ENCODE measurements at regions not wholly inside any gene's neighbourhood (a gene's known extent, or its start where the extent isn't known, plus 50 kb on each side); places are given as distances from the start of the nearest gene placed in this dataset.

DNA sequence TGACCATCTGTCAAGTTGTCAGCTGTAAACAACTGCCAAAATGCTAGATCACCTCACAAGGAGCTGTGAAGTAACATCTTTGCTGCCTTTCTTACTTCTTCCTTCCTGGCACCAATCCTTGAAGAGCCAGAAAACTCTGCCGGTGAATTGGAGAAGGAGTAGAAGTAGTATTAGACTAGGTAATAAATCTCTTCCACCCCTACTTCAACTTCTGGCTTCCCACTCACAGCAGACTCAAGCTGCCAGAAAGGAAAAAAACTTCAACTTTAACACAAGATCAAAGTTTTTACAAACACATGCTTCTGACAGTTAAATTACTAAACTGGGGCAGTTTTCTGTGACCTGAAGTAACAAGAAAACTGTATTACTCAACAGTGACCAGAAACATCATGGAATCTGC, 164.7 kb upstream of the SLC7A11 start:
- CTCF ChIA-PET: no interaction called here

DNA sequence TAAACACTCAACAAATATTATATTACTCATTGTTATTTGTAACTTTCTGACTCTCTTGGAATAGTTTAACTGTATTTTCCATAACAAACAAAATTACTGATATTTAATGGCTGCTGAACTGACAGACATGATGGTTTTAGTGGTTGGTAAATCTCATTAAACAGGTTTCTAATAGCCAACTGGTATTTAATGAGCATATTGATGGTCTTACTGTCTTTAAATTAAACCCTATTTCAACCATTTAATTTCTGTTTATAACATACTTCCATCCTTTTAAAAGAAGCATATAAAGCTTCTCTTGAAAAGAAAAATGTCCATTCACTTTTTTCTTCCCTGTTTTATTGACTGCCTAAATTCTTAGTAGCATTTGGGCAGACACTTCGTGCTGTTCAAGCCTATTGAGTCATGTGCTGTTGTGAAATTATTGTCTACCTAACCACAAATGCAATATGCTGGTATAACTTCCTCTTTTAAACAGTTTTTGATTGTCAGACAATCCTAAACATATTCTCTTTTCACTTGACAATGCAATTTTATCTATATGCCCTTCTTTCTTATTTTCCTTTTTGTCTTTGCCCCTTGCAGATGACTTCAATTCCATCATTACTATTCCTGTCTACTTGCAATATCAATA, 163.9 kb upstream of the SLC7A11 start:
- Mint-ChIP-seq H3K27me3 (ENCODE audit: unreplicated experiment) (no peaks in the 10 kb centered on the region), H3K27ac (ENCODE audit: unreplicated experiment) (peak overlapping the region; percentile 68), H3K36me3 (ENCODE audit: insufficient read depth, unreplicated experiment) (no peaks in the 10 kb centered on the region), H3K9me3 (ENCODE audit: low read depth, unreplicated experiment) (no peaks in the 10 kb centered on the region), H3K4me3 (ENCODE audit: low read depth, unreplicated experiment) (no peak overlapping the region), H3K4me1 (ENCODE audit: low read depth, unreplicated experiment) (peaks cover 21% of the 10 kb centered on the region)
- no TSS peak for BruUV-seq (replicated peaks)
- DNase-seq: no peak
- CTCF ChIA-PET: interaction anchor here (0.6 to 1.5 kb wide), 3 partner anchors 11 to 190 kb away, joined by 3 to 5 read pairs (median 4); no protein-coding TSS in a partner anchor
- intact Hi-C loops (cut with micrococcal nuclease; ENCODE audit: unreplicated experiment): loop anchor here (5.0 kb wide), 2 partner anchors 59 to 169 kb away; no protein-coding TSS in a partner anchor
- TF ChIP-seq, protein P1, sequence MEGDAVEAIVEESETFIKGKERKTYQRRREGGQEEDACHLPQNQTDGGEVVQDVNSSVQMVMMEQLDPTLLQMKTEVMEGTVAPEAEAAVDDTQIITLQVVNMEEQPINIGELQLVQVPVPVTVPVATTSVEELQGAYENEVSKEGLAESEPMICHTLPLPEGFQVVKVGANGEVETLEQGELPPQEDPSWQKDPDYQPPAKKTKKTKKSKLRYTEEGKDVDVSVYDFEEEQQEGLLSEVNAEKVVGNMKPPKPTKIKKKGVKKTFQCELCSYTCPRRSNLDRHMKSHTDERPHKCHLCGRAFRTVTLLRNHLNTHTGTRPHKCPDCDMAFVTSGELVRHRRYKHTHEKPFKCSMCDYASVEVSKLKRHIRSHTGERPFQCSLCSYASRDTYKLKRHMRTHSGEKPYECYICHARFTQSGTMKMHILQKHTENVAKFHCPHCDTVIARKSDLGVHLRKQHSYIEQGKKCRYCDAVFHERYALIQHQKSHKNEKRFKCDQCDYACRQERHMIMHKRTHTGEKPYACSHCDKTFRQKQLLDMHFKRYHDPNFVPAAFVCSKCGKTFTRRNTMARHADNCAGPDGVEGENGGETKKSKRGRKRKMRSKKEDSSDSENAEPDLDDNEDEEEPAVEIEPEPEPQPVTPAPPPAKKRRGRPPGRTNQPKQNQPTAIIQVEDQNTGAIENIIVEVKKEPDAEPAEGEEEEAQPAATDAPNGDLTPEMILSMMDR (IDR thresholded peaks at IDR 0.05; ENCODE audit: unreplicated experiment): no peak

More for the DNA sequence above, 164.7 kb upstream of the SLC7A11 start:
- DNase-seq: no peak
- Mint-ChIP-seq H3K27ac (ENCODE audit: unreplicated experiment) (peak overlapping the region; percentile 68), H3K36me3 (ENCODE audit: insufficient read depth, unreplicated experiment) (no peaks in the 10 kb centered on the region), H3K27me3 (ENCODE audit: unreplicated experiment) (no peaks in the 10 kb centered on the region), H3K9me3 (ENCODE audit: low read depth, unreplicated experiment) (no peaks in the 10 kb centered on the region), H3K4me1 (ENCODE audit: low read depth, unreplicated experiment) (peaks cover 21% of the 10 kb centered on the region), H3K4me3 (ENCODE audit: low read depth, unreplicated experiment) (no peak overlapping the region)
- TF ChIP-seq, protein P1 (IDR thresholded peaks at IDR 0.05; ENCODE audit: unreplicated experiment): no peak
- no TSS peak for BruUV-seq (replicated peaks)
- intact Hi-C loops (cut with micrococcal nuclease; ENCODE audit: unreplicated experiment): loop anchor here (5.0 kb wide), 2 partner anchors 60 to 170 kb away; no protein-coding TSS in a partner anchor

DNA sequence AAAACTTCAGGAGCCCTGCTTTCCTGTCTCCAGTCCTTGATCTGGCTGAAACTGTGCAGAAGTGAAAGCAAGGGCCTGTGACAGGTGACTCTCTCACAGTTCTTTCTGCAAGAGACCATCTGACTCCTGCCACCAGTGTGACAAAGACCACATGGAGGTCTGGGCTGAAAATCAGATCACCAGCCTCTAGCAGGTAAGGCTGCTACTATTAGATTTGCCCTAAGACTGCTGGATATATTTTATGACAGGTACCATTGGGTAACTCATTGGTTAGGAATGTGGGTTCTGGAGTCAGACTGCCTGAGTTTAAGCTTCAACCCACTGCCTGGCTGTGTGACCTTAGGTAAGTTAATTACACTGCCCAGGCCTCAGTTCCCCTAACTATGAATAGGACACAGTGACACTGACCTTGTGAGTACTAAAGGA, 163.3 kb upstream of the SLC7A11 start:
- Mint-ChIP-seq H3K4me3 (ENCODE audit: low read depth, unreplicated experiment) (peak overlapping the region; percentile 49), H3K4me1 (ENCODE audit: low read depth, unreplicated experiment) (peaks cover 21% of the 10 kb centered on the region), H3K27me3 (ENCODE audit: unreplicated experiment) (no peaks in the 10 kb centered on the region), H3K9me3 (ENCODE audit: low read depth, unreplicated experiment) (no peaks in the 10 kb centered on the region), H3K36me3 (ENCODE audit: insufficient read depth, unreplicated experiment) (no peaks in the 10 kb centered on the region), H3K27ac (ENCODE audit: unreplicated experiment) (peak overlapping the region; percentile 77)
- CTCF ChIA-PET: interaction anchor here (0.6 to 1.5 kb wide), 3 partner anchors 10 to 189 kb away, joined by 3 to 5 read pairs (median 4); no protein-coding TSS in a partner anchor
- no peak for DNase-seq
- TF ChIP-seq, protein P1 (IDR thresholded peaks at IDR 0.05; ENCODE audit: unreplicated experiment): no peak
- intact Hi-C loops (cut with micrococcal nuclease; ENCODE audit: unreplicated experiment): loop anchor here (5.0 kb wide), 2 partner anchors 58 to 168 kb away; no protein-coding TSS in a partner anchor
- no TSS peak for BruUV-seq (replicated peaks)

DNA sequence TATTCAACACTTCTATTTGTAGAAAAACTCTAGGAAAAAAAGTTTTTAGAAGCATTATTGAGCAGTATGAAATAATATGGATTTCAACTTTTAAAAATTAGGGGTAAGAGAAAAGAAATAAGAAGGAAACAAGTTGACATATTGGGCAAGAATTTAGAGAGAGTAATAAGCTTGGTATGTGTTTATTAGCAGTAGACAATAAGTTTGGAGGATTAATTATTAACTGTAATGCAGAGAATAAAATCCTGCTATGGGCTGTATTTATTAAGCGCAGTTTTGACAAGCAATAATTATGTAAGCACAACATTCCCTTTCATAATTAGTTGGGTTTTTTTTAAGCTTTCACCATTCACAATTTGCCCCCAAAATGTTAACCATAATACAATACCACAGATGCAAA, 162.7 kb upstream of the SLC7A11 start:
- H3K27ac Mint-ChIP-seq (ENCODE audit: unreplicated experiment): peak overlapping the region; percentile 77
- BruUV-seq (replicated peaks): no TSS peak
- intact Hi-C loops (cut with micrococcal nuclease; ENCODE audit: unreplicated experiment): loop anchor here (5.0 kb wide), 2 partner anchors 58 to 168 kb away; no protein-coding TSS in a partner anchor
- H3K36me3 Mint-ChIP-seq (ENCODE audit: insufficient read depth, unreplicated experiment): no peaks in the 10 kb centered on the region
- H3K27me3 Mint-ChIP-seq (ENCODE audit: unreplicated experiment): no peaks in the 10 kb centered on the region
- H3K4me3 Mint-ChIP-seq (ENCODE audit: low read depth, unreplicated experiment): peak overlapping the region; percentile 49
- TF ChIP-seq, protein P1 (IDR thresholded peaks at IDR 0.05; ENCODE audit: unreplicated experiment): no peak
- DNase-seq: no peak
- CTCF ChIA-PET: interaction anchor here (1.2 to 1.5 kb wide), 2 partner anchors 9 to 189 kb away, joined by 3 to 4 read pairs; no protein-coding TSS in a partner anchor
- H3K4me1 Mint-ChIP-seq (ENCODE audit: low read depth, unreplicated experiment): peaks cover 21% of the 10 kb centered on the region
- H3K9me3 Mint-ChIP-seq (ENCODE audit: low read depth, unreplicated experiment): no peaks in the 10 kb centered on the region

Data from Calu3 (cell line).